Effector memory CD8-positive, alpha-beta T cell (primary cell): ENCODE measurements at regions not wholly inside any gene's neighbourhood (a gene's known extent, or its start where the extent isn't known, plus 50 kb on each side); places are given as distances from the start of the nearest gene placed in this dataset.
"Not testable (repeated sequence)": the region's sequence is repeated elsewhere in the genome, so short reads cannot be mapped to it uniquely, and the experiment has no call there.

Experiments used
- ATAC-seq: fragments of 150-1000 bp; cut with Tn5 transposase; replicated peaks from 2 replicates; pipeline ENCODE4 v1.10.0; 2021; ENCODE audit warnings: mild to moderate bottlenecking, moderate library complexity
- DNase-seq, 3 experiments: peaks; one replicate each; pipeline ENCODE4 v3.0.0; 2021
- H3K27ac Mint-ChIP-seq, 2 donors: one replicate each; pipeline ENCODE4 v1.8.0; 2022; ENCODE audit warnings: mild to moderate bottlenecking in 2 of 2, mixed read lengths in 2 of 2, moderate library complexity in 2 of 2
- H3K27me3 Mint-ChIP-seq, 2 donors: one replicate each; pipeline ENCODE4 v1.8.0; 2022; ENCODE audit warnings: mixed read lengths in 2 of 2
- H3K36me3 Mint-ChIP-seq: one replicate; pipeline ENCODE4 v1.8.0; 2022; ENCODE audit warnings: mild to moderate bottlenecking, moderate library complexity, mixed read lengths; ENCODE audit not compliant: insufficient read depth
- H3K4me1 Mint-ChIP-seq, 2 donors: one replicate each; pipeline ENCODE4 v1.8.0; 2022; ENCODE audit warnings: low read depth in 2 of 2, mixed read lengths in 2 of 2
- H3K4me3 Mint-ChIP-seq, 2 donors: one replicate each; pipeline ENCODE4 v1.8.0; 2022; ENCODE audit warnings: mild to moderate bottlenecking in 2 of 2, mixed read lengths in 2 of 2, moderate library complexity in 2 of 2
- H3K9me3 Mint-ChIP-seq, 2 donors: one replicate each; pipeline ENCODE4 v1.8.0; 2022; ENCODE audit warnings: mixed read lengths in 2 of 2

- Mint-ChIP-seq H3K9me3 (peaks cover 3 to 20% of the 10 kb centered on the region in 2 donors), H3K36me3 (no peaks in the 10 kb centered on the region), H3K27me3 (no peaks in the 10 kb centered on the region)
Observed at GRCh38 chr12:17142856-17143255, 536.9 kb upstream of the LMO3 start.

DNA sequence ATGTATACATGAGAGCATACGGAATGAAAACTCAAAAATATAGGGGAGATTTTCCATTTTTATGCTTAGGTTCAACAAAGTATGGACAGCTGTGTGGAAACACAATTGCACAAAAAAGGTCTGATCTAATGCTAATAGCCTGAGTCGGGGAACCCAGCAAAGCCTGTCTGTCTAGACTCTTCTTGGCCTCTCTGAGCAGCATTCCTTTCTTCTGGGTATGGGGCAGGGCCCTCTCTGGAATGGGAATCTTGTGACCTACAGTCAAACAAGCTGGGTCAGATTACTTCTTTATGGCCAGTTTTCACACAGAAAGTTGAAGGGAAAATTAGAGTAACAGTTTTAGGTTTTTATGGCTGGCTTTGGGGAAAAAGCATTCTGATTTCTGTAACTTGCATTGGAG, 534.0 kb upstream of the LMO3 start:
- H3K27ac Mint-ChIP-seq: no peak overlapping the region
- DNase-seq (no peak), ATAC-seq (no peak)
- H3K4me1 Mint-ChIP-seq: no peaks in the 10 kb centered on the region
- no peaks in the 10 kb centered on the region for H3K27me3 Mint-ChIP-seq
- peaks cover 1 to 18% of the 10 kb centered on the region in 2 donors for H3K9me3 Mint-ChIP-seq
- no peaks in the 10 kb centered on the region for H3K36me3 Mint-ChIP-seq
- no peak overlapping the region for H3K4me3 Mint-ChIP-seq

More at GRCh38 chr12:17142856-17143255, 536.9 kb upstream of the LMO3 start:
- no peak for ATAC-seq
- Mint-ChIP-seq H3K4me1 (no peaks in the 10 kb centered on the region), H3K4me3 (no peak overlapping the region), H3K27ac (no peak overlapping the region)
- DNase-seq: no peak

- no peak overlapping the region for H3K4me3 Mint-ChIP-seq
- no peaks in the 10 kb centered on the region for H3K36me3 Mint-ChIP-seq
- no peak for DNase-seq
- no peak overlapping the region for H3K27ac Mint-ChIP-seq
- H3K4me1 Mint-ChIP-seq: no peaks in the 10 kb centered on the region
- H3K9me3 Mint-ChIP-seq: peaks cover 6 to 18% of the 10 kb centered on the region in 2 donors
- no peak for ATAC-seq
- H3K27me3 Mint-ChIP-seq: no peaks in the 10 kb centered on the region
Observed at GRCh38 chr12:17137396-17137795, 531.4 kb upstream of the LMO3 start.

DNA sequence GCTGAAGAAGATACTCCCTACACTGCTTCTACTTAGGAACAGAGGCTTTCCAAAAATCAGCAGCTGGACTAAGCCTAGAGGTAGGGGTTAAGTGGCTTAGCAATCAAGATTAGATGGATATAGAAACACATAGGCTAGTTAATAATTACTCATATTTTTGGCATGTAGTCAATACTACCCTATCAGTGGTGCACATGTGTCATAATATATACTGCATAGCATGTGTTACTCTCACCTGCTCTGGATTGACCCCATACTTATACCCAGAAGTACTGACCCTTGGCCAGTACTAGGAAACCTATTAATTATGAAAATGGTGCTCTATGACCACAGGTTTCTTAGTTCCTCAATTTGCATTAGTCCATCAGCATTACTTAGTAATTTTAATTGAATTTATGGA, 528.4 kb upstream of the LMO3 start:
- no peak overlapping the region for H3K27ac Mint-ChIP-seq
- no peaks in the 10 kb centered on the region for H3K27me3 Mint-ChIP-seq
- peaks cover 0 to 4% of the 10 kb centered on the region in 2 donors for H3K9me3 Mint-ChIP-seq

DNA sequence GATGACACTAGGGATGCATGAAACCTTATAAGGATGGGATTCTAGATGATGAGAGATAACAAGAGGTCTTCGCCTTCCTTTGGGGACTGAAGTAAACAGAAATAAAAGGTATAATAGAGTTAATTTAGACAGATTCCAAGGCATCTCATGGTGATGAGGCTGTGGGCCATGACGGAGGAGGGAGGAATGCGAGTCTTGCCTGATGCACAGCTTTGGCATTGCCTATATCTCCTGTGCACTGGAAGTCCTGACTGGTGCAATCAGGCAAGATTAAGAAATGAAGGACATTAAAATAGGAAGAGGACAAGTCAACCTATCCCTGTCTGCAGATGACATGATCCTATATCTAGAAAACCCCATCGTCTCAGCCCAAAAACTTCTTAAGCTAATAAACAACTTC, 526.4 kb upstream of the LMO3 start:
- Mint-ChIP-seq H3K9me3 (peaks cover 0 to 4% of the 10 kb centered on the region in 2 donors), H3K4me1 (no peaks in the 10 kb centered on the region), H3K4me3 (no peak overlapping the region), H3K27me3 (no peaks in the 10 kb centered on the region), H3K36me3 (no peaks in the 10 kb centered on the region), H3K27ac (no peak overlapping the region)
- no peak for ATAC-seq
- DNase-seq: no peak

More for the DNA sequence above, 528.4 kb upstream of the LMO3 start:
- H3K4me1 Mint-ChIP-seq: no peaks in the 10 kb centered on the region
- no peaks in the 10 kb centered on the region for H3K36me3 Mint-ChIP-seq
- no peak for ATAC-seq
- DNase-seq: no peak
- H3K4me3 Mint-ChIP-seq: no peak overlapping the region

- not testable (repeated sequence) for H3K27ac Mint-ChIP-seq, ATAC-seq, H3K4me3 Mint-ChIP-seq, DNase-seq, H3K4me1 Mint-ChIP-seq, H3K27me3 Mint-ChIP-seq, H3K36me3 Mint-ChIP-seq
- H3K9me3 Mint-ChIP-seq: peaks cover 7 to 26% of the 10 kb centered on the region in 2 donors
Observed at GRCh38 chr12:17116538-17116937, 510.6 kb upstream of the LMO3 start.

DNA sequence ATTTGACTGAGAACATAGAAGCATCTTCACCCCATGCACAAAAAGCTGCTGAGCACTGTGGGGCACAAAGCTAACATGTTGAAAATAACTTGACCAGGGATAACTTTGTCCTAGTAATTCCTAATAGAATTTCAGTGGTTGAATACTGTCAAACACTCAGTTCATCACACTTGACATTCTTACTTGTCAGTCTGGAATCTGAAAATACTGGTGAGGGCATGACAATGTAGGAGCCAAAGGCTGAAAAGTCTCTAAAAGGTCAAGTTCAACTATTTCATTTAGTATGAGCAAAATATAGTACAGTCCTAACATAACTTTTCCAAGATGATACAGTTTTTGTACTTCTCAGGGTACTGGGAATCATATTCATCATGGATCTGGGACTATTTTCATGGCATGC, 504.4 kb upstream of the LMO3 start:
- Mint-ChIP-seq H3K4me3 (no peak overlapping the region), H3K9me3 (peaks cover 3 to 7% of the 10 kb centered on the region in 2 donors), H3K27me3 (no peaks in the 10 kb centered on the region), H3K27ac (no peak overlapping the region), H3K4me1 (no peaks in the 10 kb centered on the region), H3K36me3 (no peaks in the 10 kb centered on the region)
- DNase-seq (no peak), ATAC-seq (no peak)

DNA sequence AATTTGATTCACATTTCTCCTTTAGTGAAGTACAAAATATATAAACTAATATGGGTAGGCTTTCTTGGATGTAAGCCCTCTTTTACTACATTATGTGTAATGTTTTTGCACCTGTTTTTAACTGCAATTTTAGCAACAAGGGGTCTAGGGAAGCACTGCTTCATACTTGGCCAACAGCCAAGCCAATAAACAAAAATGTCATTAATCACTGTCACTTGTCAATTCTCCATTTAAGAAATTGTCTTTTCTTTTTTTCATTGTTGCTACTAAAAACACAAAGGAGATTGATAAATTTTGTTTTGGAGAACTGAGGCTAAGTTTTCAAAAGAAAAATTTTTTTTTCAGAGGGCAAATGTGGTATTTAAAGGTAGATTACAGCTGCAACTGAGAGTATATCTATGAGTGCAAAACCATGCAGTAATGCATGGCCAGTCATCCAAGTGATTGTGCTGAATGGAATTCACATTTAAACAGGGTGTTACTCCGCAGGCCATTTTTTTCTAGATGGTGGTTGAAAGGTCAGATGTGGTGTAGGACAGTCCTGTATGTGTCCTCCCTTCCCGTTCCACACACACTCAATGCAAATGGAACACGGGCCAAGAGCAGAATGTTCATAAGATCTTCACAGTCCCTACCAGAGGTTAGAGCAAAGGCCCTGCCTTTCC, 503.0 kb upstream of the LMO3 start:
- DNase-seq (no peak), ATAC-seq (no peak)
- Mint-ChIP-seq H3K36me3 (no peaks in the 10 kb centered on the region), H3K9me3 (peaks cover 0 to 7% of the 10 kb centered on the region in 2 donors), H3K27ac (no peak overlapping the region), H3K4me1 (no peaks in the 10 kb centered on the region), H3K27me3 (no peaks in the 10 kb centered on the region), H3K4me3 (no peak overlapping the region)

GRCh38 chr12:17104801-17105200, 498.8 kb upstream of the LMO3 start:
- H3K4me3 Mint-ChIP-seq: no peak overlapping the region
- H3K9me3 Mint-ChIP-seq: peaks cover 0 to 13% of the 10 kb centered on the region in 2 donors
- no peaks in the 10 kb centered on the region for H3K27me3 Mint-ChIP-seq
- no peaks in the 10 kb centered on the region for H3K36me3 Mint-ChIP-seq
- H3K27ac Mint-ChIP-seq: no peak overlapping the region
- ATAC-seq (no peak), DNase-seq (no peak)
- no peaks in the 10 kb centered on the region for H3K4me1 Mint-ChIP-seq

DNA sequence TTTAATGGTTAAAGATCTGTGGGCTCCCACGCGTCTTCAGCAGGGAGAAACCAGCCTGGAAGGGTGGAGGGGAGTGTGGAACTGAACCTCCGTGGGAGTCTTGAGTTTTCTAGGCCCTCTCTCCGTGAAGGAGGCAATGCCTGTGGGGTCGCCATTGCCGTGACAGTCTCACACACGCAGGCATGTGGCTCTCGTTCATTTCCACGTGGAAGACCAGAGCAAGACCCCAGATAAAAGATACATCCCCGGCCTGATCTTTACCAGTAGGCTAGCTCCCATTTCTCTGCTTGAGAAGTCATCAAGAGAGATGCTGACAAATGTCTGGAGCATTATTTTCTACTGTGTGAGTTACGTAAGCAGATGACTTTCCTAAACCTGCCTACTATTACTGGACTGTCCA, 491.7 kb upstream of the LMO3 start:
- Mint-ChIP-seq H3K27me3 (no peaks in the 10 kb centered on the region), H3K9me3 (peaks cover 7 to 9% of the 10 kb centered on the region in 2 donors), H3K36me3 (no peaks in the 10 kb centered on the region), H3K27ac (no peak overlapping the region), H3K4me3 (no peak overlapping the region), H3K4me1 (no peaks in the 10 kb centered on the region)
- DNase-seq: no peak
- ATAC-seq: no peak

DNA sequence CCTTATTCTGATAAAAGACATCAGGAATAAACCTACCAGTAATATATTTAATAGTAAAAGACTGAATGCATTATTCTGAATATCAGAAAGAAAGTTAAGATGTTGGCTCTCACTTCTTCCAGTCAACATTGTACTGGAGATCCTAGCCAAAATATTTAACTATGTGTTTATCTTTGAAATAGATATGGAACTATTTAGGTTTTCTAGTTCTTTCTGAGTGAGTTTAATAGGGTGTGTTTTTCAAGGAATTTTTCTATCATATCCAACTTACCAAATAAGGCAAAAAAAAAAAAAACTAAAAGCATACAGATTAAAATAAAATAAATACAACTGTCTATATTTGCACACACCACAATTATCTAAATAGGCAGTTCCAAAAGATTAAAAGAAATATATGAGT, 478.9 kb upstream of the LMO3 start:
- no peak overlapping the region for H3K4me3 Mint-ChIP-seq
- ATAC-seq: no peak
- no peaks in the 10 kb centered on the region for H3K27me3 Mint-ChIP-seq
- peaks cover 19 to 25% of the 10 kb centered on the region in 2 donors for H3K9me3 Mint-ChIP-seq
- H3K27ac Mint-ChIP-seq: no peak overlapping the region
- no peaks in the 10 kb centered on the region for H3K4me1 Mint-ChIP-seq
- no peak for DNase-seq
- no peaks in the 10 kb centered on the region for H3K36me3 Mint-ChIP-seq

GRCh38 chr12:17079251-17079909, 473.4 kb upstream of the LMO3 start:
- Mint-ChIP-seq H3K4me1 (no peaks in the 10 kb centered on the region), H3K27me3 (no peaks in the 10 kb centered on the region), H3K9me3 (peaks cover 16 to 18% of the 10 kb centered on the region in 2 donors), H3K27ac (no peak overlapping the region), H3K4me3 (no peak overlapping the region), H3K36me3 (no peaks in the 10 kb centered on the region)
- DNase-seq: no peak
- no peak for ATAC-seq

DNA sequence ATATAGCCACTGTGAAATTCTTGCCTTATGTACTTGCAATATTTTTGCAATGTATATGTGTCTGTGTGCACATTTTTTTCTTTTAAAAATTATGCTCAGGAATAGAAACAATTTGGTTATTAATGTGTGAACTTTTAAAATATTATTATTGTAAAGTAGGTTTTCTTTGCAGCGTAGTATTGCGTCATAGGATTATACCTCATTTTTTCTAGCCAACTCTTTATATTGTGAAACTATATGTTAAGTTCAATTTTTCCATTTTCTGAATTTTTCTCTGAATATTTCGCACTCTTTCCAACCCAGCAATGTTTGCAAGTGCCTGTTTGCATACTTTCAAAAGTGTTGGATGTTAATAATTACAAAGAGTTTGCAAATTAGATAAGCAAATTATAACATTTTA, 471.6 kb upstream of the LMO3 start:
- peaks cover 12 to 18% of the 10 kb centered on the region in 2 donors for H3K9me3 Mint-ChIP-seq
- no peaks in the 10 kb centered on the region for H3K27me3 Mint-ChIP-seq
- no peak for DNase-seq
- H3K4me1 Mint-ChIP-seq: no peaks in the 10 kb centered on the region
- no peak overlapping the region for H3K4me3 Mint-ChIP-seq
- no peak overlapping the region for H3K27ac Mint-ChIP-seq
- H3K36me3 Mint-ChIP-seq: no peaks in the 10 kb centered on the region
- no peak for ATAC-seq

DNA sequence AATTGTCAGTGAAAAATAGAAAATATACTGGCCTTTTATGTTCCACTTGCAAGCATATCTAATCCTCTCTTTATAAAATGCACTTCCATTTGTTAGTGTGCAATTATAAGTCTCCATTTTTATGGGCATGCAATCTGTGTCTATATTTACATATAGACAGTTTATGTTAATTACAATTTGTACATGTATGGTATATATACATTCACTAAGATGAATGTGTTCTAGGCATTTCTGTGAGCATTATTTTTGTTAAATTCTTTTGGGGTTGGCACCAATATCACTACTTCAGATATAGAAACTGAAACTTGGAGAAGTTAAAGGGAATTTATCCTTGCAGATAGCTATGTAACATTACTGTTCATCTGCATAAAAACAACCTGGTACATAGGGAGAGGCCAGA, 470.8 kb upstream of the LMO3 start:
- Mint-ChIP-seq H3K9me3 (peaks cover 10 to 16% of the 10 kb centered on the region in 2 donors), H3K27me3 (no peaks in the 10 kb centered on the region), H3K4me1 (no peaks in the 10 kb centered on the region), H3K27ac (no peak overlapping the region), H3K4me3 (no peak overlapping the region), H3K36me3 (no peaks in the 10 kb centered on the region)
- ATAC-seq (no peak), DNase-seq (no peak)
